ENCODE measurements at regions not wholly inside any gene's neighbourhood (a gene's known extent, or its start where the extent isn't known, plus 50 kb on each side); places are given as distances from the start of the nearest gene placed in this dataset.
"Not testable (repeated sequence)": the region's sequence is repeated elsewhere in the genome, so short reads cannot be mapped to it uniquely, and the experiment has no call there.

DNA sequence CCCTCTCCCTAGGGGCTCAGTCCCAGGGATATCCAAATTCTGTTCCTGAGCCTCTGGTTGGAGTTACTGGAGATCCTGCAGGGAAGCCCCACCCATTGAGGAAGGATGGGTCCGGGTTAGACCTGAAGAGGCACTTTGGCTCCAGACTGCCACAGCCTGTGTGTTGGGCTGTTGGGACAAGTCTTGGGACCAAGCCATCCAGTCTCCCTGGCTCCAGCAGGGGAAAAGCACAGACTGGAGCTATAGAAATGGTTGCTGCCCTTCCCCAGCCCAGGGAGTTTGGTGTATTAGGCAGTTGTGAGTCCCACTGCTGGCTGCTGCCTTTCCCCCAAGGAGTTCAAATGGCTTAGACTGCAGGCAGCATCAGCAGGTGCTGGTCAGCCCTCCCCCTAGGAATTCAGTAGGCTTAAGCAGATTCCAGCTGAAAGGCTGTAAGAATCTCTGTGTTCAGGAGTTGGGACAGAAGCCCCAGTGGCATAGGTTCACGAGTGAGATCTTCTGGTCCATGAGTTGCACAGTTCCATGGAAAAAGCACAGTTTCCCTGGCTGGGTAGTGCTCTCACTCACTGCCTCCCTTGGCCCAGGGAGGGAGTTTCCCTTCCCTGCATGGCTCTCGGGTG lies 344.0 kb upstream of the EPHA5 start:
- no peak for DNase-seq (ENCODE audit: low read depth in 3 of 3, low spot score in 2 of 3)

DNA sequence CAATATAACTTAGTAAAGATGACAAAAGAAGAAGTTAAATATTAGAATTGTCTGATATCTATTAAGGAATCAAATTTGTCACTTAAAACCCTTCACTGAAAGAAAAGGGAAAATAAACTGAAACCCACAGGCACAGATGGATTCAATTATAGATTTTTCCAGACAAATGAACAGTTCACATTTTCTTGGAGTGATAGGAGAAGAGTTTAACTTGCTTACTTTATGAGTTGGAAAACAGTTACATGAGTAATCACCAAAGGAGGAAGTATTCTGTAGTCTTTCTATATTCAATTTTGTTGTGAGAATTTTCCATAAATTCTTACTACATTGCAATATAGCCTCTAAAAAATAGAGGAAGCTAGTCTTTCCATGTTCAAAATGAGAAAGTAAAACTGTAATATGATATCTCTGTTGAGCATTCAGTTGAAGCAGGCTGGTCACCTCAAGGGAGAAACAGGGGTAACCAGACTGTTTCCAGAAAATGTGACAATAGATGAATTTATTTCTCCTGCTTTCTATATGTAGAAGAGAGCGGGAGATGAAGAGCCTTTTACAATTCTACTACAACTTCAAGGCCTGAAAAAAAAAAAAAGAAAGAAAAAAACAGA lies 330.3 kb upstream of the EPHA5 start:
- DNase-seq (ENCODE audit: low read depth in 3 of 3, low spot score in 2 of 3), result no peak

GRCh38 chr4:65999518-65999871 lies 329.2 kb upstream of the EPHA5 start:
- DNase-seq (ENCODE audit: low read depth in 3 of 3, low spot score in 2 of 3), result no peak

DNA sequence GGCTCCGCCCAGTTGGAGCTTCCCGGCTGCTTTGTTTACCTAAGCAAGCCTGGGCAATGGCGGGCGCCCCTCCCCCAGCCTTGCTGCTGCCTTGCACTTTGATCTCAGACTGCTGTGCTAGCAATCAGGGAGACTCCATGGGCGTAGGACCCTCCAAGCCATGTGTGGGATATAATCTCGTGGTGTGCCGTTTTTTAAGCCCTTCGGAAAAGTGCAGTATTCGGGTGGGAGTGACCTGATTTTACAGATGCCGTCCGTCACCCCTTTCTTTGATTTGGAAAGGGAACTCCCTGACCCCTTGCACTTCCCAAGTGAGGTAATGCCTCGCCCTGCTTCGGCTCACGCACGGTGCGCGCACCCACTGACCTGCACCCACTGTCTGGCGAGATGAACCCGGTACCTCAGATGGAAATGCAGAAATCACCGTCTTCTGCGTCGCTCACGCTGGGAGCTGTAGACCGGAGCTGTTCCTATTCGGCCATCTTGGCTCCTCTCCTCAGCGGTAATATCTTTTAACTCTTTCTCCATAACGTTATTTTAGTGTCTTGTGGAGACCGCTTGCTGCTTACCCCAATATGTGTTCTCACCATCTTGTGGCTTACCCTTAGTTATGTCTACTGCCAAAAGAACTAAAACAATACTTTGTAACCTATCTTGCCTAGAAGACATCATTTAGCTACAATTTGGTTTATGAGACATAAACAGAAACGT lies 328.7 kb upstream of the EPHA5 start:
- not testable (repeated sequence) for DNase-seq (ENCODE audit: low read depth in 3 of 3, low spot score in 2 of 3)

DNA sequence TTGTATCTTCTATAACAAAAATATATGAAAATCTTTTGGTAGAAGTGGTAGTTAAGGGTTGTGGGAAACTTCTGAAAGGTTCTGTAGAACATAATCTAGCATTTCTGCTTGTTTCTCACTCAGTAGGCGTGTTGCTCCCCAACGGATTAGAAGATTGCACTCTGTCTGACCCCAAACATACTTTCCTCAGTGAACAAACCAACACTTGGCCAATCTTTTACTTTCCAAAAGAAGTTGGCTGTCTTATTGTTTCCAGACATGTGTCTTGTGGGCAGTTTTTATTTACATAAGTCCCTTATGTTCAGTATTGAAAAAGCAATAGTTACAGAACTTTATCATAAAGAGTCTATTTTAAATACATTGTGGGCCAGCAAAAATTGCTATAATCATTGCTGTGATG lies 312.8 kb upstream of the EPHA5 start:
- DNase-seq (ENCODE audit: low read depth in 3 of 3, low spot score in 2 of 3), result no peak

DNA sequence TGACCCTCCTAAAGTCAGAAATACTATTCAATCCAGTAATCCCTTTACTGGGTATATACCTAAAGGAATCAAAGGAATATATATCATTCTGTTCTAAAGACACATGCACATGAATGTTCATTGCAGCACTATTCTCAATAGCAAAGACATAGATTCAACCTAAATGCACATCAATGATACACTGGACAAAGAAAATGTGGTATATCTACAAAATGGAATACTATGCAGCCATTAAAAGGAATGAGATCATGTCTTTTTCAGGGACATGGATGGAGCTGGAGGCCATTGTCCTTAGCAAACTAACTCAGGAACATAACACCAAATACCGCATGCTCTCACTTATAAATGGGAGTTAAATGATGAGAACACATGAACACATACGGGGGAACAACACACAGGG lies 306.0 kb upstream of the EPHA5 start:
- DNase-seq (ENCODE audit: low read depth in 3 of 3, low spot score in 2 of 3), result no peak

- no peak for DNase-seq (ENCODE audit: low read depth in 3 of 3, low spot score in 2 of 3)
Observed at GRCh38 chr4:65973186-65973585, 302.9 kb upstream of the EPHA5 start.

DNA sequence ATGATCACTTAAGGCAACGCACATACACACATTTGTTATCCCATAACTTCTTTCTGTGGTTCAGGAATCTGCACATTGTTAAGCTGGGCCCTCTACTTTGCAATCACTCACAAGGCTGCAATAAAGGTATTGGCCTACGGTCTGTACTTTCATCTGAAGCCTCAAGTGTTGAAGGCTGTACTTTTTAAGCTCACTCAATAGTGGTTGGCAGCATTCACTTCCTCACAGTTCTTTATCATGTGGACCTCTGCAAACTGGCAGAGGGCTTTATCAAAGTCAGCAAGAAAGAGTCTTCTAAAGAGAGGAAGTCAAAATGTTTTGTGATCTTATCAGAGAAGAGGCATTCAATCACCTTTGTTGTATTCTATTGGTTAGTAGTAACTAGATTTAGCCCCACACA lies 301.4 kb upstream of the EPHA5 start:
- no peak for DNase-seq (ENCODE audit: low read depth in 3 of 3, low spot score in 2 of 3)

DNA sequence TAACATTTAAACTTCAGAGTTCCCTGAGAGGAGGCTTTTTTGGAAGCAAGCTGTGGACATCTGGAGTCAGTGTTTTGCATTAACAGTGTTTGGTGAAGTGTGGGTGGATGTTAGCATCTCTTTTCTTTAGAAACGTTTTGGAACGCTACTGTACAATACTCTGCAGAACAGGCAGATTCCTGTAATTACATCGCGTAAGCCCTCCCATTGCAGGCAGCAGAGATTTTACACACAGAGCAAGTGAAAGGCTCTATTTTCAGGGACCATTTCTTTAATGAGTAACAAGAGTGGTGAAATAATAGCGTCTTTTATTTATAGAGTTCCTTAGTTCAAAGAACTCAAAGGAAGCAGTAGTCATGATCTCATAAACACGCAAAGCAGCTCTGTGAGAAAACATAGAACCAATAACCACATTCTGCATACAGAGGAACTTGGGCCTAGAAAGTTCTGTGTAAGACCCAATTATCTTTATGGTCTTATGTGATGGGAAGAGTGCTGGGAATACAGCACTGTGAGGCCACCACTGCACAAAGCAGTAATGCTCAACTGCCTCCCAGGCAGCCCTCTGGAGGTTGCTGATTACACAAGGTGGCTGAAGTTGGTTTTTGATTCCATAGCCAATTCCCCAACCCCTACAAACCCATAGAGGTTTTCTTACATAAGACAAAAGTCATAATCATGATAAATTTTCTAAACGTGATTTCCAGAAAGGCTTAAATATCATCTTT lies 298.7 kb upstream of the EPHA5 start:
- DNase-seq (ENCODE audit: low read depth in 3 of 3, low spot score in 2 of 3), result no peak

DNA sequence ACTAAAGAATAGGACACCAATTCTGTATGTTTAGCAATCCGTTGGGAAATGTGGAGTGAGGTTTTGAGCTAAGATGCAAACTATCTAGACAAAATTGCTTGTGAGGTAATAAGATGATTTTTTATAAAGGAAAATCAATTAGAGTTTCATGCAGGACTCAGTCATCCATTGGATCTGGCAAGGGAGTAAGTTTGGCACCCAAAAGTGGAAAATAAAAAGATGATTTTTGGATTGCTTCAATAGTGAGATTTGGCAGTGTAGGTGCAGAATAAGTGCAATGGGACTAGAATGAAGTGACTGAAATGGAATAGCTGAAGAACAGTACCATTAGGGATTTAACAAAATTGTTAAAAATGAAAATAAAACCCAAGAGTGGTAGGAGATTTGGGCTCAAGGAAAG lies 290.5 kb upstream of the EPHA5 start:
- DNase-seq (ENCODE audit: low read depth in 3 of 3, low spot score in 2 of 3), result no peak

GRCh38 chr4:65954416-65954815 lies 284.1 kb upstream of the EPHA5 start:
- DNase-seq (ENCODE audit: low read depth in 3 of 3, low spot score in 2 of 3), result no peak

DNA sequence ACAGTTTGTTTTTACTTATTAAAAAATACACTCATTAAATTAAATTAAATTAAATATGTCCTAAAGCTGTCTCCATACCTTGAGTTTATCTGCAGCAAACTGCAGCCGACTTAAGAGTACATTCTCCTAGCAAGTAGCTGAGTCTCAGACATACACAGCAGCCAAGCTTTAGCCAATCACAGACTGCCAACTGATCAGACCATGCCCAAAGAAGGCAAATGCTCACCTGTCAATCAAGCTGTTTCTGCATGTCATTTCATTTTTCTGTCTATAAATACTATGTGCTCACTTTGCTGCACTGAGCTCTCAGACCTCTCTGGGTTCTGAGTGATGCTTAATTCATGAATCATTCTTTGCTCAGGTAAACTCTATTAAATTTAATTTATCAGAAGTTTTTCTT lies 280.9 kb upstream of the EPHA5 start:
- no peak for DNase-seq (ENCODE audit: low read depth in 3 of 3, low spot score in 2 of 3)

GRCh38 chr4:65943076-65943475 lies 272.8 kb upstream of the EPHA5 start:
- peak in 1 of 3 donors; percentile 1 for DNase-seq (ENCODE audit: low read depth in 3 of 3, low spot score in 2 of 3)

- no peak for DNase-seq (ENCODE audit: low read depth in 3 of 3, low spot score in 2 of 3)
Observed at GRCh38 chr4:65924843-65925242, 254.6 kb upstream of the EPHA5 start.

DNA sequence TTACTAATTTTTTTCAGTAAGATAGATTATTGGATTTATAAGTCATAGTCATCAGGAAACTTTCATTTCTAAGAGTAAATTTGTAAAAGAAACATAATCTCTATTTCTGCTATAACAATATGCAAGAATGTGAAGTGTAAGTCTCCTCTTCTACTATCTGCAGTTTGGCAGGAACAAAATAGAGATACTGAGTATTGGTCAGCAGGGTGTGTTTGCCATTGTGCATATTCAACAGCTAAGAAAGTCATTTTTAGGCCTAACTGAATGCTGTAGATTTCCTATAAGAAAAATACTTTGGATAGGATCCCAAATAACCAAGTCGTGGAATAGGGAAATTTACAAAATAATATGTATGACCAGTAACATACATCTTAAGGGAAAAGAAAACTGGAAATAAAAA lies 253.3 kb upstream of the EPHA5 start:
- DNase-seq (ENCODE audit: low read depth in 3 of 3, low spot score in 2 of 3), result no peak

GRCh38 chr4:65921180-65921579 lies 250.9 kb upstream of the EPHA5 start:
- no peak for DNase-seq (ENCODE audit: low read depth in 3 of 3, low spot score in 2 of 3)

- DNase-seq (ENCODE audit: low read depth in 3 of 3, low spot score in 2 of 3), result no peak
Observed at GRCh38 chr4:65918872-65919271, 248.6 kb upstream of the EPHA5 start.

GRCh38 chr4:65918212-65918611 lies 247.9 kb upstream of the EPHA5 start:
- no peak for DNase-seq (ENCODE audit: low read depth in 3 of 3, low spot score in 2 of 3)

DNA sequence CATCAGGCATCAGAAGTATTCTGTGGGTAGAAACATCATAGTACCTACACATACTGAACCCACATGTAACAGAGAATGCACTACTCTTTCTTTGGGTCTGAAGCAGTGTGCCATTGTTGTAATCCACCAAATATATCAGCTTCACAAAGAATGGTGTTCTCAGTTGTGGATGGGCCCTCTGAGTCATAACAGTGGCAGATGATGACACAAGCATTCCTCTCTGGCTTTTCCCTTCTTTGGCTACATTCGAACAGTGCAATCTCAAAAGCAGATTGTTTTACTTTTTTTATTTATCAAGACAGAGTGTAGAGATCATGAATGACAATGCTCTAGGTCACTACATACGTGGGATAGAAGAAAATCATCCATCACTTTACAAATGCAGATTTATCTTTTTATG lies 247.2 kb upstream of the EPHA5 start:
- no peak for DNase-seq (ENCODE audit: low read depth in 3 of 3, low spot score in 2 of 3)

DNA sequence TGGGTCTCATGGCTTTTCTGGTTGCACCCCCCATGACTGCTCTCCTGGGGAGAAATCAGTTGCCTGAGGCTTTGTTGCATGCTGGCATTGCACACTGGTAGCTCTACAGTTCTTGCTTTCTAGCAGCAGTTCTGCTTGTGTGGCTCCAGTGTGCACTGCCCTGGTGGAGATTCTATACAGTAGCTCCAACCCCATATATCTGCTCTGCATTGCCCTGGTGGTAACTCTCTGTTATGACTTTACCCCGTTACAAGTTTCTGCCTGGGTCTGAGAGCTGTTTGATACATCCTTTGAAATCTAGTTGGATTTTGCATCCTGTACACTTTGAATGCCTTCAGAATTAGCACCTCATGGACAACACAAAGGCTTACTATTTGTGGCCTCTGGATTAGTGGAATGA lies 241.4 kb upstream of the EPHA5 start:
- no peak for DNase-seq (ENCODE audit: low read depth in 3 of 3, low spot score in 2 of 3)

- DNase-seq (ENCODE audit: low read depth in 3 of 3, low spot score in 2 of 3), result no peak
Observed at GRCh38 chr4:65893957-65894755, 223.9 kb upstream of the EPHA5 start.
